HG02938 (cell line): ENCODE measurements at regions not wholly inside any gene's neighbourhood (a gene's known extent, or its start where the extent isn't known, plus 50 kb on each side); places are given as distances from the start of the nearest gene placed in this dataset.

ENCODE experiments used
- ATAC-seq: cut with Tn5 transposase; IDR thresholded peaks from one replicate; pipeline ENCODE4 v1.9.1; 2021; ENCODE audit warnings: mild to moderate bottlenecking, moderate library complexity; ENCODE audit not compliant: unreplicated experiment

DNA sequence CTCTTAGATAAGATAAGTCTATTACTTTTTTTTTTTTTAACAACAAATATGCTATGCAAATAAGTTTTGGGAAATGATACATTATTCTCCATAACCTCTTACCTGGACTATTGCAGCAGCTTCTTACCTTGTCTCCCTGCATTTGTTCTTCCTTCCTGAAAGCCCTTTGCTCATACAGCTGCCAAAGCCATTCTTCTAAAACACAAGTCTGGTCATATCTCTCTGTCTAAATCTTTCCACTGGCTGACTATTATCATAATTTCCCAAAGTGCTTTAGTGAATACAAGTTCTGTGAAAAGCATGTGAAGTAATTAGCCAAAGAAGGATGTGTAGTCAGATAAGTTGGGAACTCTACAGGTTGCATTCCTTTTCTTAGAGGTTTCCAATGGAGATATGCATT lies 115.4 kb upstream of the CNTLN start:
- ATAC-seq, result no peak

DNA sequence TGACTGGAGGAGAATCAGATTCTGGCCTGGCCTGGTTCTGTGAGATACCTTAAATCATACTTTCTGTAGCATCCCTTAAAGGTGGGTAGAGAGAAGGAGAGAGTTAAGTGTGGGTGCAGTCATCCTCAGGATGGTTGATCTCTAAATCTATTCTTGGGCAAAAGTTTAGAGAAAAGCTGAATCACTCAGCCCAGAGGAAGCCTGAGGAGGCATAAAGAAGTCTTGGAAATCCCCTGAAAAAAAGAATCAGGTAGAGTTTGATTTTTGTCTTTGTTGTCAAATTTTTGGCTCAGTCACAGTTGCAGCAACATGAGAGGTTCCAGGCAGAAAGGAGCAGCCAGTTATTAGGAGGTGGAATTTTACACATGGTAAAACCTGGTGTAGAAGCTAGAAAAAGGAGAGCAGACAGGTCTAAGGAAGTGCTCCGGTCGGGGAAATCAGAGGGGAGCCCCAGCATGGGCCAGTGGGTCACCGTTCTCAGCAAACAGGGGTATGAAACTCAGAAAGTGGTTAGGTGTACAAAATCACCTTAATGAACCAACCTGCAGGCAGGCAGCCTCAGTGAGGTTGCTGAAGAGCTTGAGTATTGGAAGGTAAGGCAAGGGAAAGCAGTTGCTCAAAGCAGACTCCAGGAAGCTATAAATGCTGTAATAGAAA lies 116.2 kb upstream of the CNTLN start:
- ATAC-seq, result no peak

DNA sequence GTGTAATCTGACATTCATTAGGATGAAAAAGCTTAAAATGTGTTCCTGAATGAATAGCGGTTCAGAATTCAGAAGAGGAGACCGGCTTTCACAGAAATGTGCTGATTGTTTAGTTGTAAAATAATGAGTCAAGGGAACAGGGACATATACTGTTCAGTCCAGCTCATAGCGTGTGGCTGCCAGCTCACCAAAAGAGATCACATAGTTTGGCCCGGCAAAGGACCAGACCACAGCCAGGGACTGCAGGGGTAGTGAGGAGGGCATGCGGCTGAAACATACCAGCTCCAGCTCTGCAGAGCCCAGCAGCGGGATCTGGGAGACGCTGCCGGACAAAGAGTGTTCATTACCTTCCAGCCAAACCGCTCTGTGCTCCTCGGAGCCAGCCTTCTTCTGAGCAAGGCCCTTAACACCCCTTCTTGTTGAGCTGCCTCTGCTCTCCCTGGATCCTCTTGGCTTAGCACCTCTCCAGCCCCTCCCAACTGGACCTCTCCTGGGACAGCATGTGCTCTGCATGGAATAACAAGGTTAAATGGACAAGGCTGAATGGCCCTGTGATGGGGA lies 116.8 kb upstream of the CNTLN start:
- no peak for ATAC-seq

DNA sequence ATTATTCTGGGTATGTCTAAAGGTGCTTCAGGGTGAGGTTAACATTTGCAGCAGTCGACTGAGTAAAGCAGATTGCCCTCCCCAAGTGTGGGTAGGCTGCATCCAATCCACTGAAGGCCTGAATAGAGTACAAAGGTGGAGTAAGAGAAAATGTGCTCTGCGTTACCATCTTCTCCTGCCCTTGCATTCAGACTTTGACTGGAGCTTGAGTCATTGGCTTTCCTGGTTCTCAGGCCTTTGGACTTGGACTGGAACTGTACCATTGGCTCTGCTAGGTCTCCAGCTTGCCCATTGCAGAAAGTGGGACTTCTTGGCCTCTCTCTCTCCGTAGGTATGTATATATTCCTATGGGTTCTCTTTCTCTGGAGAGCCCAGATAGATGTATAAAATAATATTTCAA lies 120.9 kb upstream of the CNTLN start:
- no peak for ATAC-seq

DNA sequence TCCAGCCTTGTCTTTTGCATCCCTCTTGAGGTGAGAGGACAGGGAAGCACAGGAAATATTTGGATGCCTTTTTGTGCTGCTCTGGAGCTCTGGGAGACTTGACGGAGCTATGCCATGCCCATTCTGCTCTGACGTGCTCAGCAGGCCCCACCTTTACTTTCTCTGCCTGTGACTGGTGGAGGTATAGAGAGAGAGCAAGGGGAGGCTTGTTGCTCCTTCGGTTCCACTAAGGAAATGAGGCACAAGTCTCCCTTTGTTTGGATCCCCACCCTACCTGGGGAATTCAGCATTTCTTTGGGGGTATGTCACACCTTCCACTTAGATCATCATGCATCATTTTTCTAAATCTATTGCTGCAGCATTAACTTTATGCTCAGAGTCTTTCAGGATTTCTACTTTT lies 121.8 kb upstream of the CNTLN start:
- no peak for ATAC-seq

DNA sequence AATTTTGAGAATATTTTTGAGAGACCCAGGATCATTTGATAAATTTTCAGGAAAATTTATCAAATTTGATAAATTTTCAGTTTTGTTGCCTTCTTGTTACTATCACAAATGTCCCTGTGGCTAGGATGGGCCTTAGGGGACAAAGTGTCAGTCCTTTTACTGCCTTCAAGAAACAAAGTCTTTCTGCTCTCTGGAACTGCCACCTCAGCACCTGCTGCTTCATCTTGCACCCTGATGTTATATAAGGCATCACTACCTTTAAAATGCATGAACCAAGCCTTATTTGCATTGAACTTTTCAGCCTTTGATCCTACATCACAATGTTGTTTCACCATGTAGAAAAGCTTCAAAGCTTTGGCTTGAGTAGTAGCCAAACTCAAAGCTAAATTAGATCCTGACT lies 123.0 kb upstream of the CNTLN start:
- no peak for ATAC-seq

DNA sequence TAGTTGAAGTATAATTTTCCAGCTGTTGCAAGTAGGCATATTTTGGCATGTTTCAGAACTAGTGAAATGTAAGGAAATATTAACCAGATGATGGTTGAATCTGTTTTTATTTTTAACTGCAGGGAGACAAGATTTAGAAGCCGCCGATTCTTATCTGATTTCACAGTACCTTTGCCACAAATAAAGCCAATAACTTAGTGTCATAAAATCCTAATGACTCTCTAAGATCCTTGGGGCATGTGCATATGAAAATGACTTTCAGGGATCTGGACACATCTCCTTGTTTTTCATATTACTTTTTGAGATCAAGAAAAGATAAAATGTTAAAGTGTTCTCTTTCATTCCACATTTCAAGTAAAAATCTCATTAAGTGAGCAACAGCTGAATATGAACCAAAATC lies 125.8 kb upstream of the CNTLN start:
- no peak for ATAC-seq

DNA sequence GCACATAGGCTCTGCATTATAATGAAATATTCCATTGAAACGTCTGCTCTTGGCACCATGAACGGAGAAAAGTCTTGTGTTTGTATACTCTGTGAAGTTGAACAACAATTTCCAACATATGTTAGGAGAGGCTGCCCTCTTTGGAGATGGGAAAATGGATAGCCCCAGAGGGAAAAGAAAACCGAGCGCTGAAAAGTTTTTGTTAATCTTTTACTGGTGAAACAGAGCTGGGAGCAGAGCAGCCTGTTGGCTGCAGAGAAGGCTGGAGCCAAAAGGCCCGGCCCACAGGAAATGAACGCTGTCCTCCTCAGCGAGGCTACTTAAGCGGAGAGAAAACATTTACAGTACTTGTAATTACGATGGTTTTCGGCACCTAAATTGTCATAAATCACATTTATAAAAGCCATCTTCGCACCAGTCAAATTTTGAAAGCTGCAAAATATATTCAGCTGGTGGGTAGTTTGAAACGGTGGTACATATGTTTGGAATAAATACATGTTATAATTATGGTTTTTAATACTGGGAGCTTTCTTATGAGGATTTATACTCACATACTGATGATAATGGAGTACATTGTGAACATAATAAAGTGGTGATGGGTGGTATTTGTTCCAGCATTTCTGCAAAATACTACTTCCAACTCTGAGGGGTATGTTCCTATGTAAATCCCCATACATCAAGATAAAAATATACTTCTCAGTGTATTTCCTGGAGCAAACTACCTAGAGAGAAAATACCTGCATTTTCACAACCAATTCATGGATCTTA lies 129.6 kb upstream of the CNTLN start:
- ATAC-seq, result no peak

DNA sequence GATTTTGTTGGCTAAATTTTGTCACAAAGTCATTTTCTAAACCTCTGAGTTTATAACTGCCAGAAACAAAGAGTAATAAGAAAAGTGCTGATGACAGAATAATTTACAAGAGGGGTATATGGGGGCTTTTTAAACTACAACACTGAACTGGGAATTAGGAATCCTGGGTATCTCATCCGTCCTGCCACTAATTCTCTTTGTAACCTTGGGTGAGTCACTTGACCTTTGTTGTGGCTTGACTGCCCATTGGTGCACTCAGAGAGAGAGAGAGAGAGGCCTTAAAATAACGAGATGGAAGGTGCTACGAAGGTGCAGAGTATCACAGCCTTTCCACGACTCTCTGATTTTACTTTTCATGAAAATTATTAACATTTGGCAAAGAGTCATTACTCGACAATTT lies 130.3 kb upstream of the CNTLN start:
- ATAC-seq, result no peak

DNA sequence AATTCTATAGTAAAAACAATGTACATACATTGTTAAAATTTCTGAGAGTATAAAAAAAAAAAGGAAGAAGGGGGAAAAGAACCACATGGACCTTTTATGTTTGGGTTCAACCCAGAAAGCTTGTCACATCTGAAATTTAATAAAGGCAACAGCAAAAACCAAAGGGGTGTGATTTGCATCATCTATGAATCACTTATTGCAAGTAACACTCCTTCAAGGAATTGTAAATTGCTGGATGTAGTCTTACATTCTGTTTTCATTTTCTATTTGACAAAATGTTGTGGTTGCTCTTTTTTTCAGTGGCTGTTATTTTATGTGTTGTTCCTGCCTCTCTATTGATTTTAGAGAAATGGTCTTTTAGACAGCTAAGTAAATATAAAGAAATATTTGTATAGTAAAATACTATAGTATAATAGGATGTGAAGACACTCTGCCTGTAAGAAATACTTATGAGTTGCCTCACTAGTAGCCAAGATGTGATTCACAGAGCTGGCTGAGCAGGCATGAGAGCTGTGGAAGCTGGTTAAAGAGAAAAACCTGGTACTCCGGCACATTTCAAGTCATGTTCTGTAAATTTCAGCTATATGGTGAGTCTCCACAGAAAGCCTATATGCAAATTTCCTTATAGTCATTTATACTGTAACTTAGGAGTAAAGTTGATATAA lies 131.1 kb upstream of the CNTLN start:
- no peak for ATAC-seq

DNA sequence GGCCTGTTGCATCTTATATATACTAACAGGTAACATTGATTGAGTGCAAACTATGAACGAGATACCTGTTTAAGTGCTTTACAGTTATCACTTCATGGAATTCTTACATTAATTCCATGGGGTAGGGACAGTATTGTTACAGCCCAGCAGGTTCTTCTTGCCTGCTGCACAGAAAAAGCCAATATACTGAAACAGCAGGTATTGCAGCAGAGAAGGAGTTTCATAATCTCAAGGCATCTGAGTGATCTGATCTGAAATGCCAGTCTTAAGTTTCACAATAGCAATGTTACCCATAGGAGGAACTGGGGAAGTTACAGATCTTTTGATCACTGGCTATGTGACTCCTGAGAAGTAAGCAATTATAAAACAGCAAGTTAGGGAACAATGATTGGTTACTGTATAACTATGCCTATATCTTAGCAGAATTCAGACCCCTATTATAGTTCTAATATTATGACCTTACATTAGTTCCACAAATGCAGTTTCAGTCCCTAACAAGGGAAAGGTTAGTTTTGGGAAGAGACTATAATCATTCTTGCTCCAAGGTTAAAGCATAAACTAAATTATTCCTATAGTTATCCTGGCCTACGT lies 126.5 kb upstream of the BNC2 start:
- no peak for ATAC-seq

DNA sequence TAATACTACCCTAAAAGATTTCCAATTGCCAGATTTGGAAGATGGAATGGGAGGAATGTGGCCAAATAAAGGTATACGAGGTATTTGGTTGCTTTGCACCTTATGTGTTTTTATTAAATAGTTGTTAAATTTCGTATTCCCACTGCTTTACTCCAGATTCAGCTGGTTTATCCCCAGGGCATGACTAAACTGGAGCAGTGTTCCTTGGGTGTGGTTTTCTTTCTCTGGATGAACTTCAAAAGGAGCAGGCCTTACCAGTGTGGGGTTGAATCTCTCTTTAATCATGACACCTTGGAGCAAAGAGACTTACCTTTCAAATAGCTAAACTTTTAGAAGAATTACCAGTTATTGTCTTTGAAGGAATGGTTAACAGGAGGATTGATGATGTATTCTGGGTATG lies 121.7 kb upstream of the BNC2 start:
- no peak for ATAC-seq

DNA sequence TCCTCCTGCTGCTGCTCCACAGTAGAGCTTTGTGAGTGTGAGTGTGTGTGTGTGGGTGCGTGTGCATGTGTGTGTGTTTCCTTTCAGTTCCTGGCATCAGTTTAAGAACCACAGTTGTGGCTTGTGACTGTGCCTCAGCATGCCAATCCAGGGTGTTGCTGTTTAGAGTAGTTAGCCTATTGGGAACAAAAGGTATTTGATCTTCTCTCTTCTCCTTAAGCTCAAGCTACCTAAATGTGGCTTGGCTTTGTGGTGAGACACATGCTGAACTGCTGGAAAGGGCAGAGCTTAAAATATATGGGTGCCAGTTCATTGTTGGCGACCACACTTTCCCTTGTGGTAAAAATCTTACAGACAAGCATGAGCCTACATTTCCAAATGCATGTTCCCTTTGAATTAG lies 116.6 kb upstream of the BNC2 start:
- ATAC-seq, result no peak

DNA sequence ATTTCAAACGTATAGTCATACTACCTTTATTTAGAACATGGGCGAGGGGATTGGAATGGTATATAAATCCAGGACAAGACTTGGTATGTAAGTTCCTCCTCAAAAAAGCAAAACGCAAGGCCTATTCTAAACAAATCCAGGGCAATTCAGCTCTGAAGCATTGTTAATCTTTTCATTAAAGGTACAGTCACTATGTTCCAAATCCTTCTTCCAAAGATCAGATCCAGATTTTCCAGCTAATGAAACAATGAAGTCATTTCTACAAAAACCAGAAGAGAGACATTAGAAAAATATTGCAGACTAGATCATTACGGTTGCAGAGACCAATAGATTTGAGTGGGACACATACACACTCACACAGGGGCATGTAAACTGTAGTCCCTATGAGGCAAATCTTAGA lies 116.1 kb upstream of the BNC2 start:
- ATAC-seq, result no peak

DNA sequence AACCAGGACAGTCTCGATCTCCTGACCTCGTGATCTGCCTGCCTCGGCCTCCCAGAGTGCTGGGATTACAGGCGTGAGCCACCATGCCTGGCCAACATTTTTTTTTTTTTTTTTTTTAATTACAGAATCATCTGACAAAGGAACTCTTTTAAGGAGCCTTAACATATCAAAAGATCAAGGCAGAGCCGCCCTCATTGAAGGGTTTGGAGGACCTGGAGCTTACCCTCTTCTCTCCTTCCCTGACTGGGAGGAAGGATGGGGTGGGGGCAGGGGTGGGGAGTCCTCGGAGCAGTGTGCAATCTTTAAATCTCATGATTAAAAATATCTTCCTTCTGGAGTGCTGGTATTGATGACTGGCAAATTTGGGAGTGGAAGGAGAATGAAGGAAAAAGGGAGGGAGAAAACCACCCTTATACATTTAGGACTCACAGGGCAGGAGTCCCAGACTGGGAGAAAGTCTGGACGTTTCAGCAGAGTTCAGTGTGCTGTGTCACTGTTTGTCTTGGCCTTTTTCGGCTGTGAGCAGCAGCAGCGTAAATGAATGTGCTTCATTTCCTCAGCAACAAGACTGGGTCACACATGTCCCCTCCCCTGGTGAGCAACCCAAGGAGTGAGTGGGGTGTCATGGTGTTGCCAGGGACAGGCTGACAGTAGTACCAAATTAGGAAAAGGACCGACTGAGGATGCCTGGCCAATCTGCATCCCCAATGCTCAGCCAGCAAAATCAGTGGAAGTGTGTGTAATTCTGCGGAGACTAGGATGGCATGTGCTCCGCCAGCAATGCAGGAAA lies 115.3 kb upstream of the BNC2 start:
- ATAC-seq, result no peak

DNA sequence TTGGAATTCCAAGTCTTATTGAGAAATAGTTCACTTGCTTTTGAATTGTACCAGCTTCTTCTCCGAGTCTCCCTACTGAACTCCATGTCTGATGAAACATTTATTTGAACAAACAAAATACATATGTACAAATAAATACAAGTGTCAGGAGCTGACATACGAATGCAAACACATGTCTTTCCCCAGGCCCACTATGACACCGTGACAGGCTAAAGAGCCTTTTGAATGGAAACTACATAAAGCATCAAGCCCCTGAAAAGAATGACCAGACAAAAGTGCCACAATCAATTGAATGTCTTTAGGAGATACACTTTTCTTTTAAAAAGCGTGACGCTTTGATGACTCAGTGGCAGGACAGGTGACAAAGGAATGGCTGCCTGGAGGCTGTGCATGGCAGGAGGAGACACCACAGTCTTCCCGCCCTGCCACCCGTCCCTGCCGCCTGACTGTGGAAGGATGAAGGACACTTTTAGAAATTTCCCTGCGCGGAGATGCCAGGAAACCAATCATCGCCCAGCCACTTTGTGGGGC lies 112.4 kb upstream of the BNC2 start:
- ATAC-seq, result no peak

DNA sequence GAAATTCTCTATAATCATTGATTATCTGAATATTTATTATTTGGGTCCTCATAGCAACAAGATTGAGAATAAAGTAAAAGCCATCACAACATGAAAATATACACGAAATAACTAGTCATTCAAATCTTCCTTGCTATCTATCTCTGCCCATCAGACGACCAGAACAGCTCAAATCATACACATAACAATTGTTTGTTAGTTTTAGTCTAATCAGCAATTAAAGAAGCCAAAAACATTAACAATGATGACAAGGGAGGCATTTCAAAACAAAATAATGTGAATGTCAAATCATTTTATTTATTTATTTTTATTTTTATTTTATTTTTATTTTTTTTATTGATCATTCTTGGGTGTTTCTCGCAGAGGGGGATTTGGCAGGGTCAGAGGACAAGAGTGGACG lies 106.0 kb upstream of the BNC2 start:
- no peak for ATAC-seq

DNA sequence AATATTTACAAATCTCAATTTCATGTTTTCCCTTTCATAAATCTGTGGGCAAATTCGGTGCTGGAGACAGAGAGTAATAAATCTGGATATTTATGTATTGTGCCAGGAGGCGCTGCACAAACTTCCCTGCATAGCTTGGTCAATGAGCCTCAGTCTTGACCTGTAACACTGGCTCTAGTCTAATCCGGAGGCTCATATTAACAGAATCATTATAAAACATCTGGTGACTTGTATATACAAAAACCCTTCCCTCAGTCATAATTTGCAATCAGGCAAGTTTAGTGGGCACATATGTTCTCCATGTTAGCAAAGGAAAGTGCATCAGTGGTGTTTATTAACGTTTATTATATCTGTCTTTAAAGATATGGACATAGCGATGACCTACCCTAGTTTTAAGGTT lies 104.0 kb upstream of the BNC2 start:
- no peak for ATAC-seq

DNA sequence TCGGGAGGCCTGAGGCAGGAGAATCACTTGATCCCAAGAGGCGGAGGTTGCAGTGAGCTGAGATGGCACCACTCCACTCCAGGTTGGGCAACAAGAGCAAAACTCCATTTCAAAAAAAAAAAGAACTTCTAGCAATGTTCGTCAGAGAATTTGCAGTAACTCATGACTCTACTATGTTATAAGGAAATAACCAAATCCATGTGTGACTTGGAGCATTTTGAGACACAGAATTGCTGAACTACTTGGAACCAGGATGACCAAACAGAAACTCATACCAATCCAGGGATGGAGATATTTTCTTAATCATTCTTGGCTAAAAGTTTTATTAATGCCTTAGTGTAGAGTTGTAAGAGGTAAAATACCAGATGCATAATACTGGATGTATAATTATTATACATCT lies 99.9 kb upstream of the BNC2 start:
- ATAC-seq, result no peak

DNA sequence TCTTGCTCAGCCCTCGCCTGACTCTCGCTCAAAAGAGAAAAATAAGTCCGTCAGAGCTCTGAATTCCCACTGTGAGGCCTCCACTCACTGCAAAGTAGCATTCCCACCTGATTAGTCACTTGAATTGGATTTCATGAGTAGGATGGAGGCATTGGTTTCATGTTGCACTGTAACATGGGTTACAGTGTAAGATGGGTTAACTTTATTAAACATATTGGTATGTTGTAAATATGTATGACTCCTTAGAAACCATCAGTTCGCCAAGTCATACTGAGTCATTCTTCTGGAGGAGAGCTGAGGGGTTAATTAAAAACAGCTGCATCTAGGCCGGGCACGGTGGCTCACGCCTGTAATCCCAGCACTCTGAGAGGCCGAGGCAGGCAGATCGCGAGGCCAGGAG lies 93.8 kb upstream of the BNC2 start:
- no peak for ATAC-seq

DNA sequence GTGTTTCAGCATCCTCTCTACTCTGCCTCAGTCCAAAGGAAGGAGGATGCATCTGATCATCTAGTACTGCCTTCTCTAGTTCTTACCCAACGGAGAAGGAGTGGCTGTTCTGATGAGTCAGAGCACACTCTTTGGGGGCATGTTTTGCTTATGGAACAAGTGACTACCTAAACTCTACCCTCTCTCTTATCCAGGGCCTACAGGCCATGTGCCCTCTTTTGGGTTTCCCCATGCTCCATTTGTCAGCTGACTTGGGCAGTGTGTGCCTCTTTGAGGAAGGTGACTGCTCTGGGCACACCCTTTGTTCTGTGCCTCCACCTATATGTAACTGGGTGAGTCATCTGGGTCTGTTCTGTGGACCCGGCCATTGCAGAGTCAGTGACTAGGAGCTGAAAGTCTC lies 89.6 kb upstream of the BNC2 start:
- no peak for ATAC-seq
